CD4-positive, alpha-beta T cell treated with Interleukin-21 for 1 hour (primary cell): ENCODE measurements at regions not wholly inside any gene's neighbourhood (a gene's known extent, or its start where the extent isn't known, plus 50 kb on each side); places are given as distances from the start of the nearest gene placed in this dataset.
"Not testable (repeated sequence)": the region's sequence is repeated elsewhere in the genome, so short reads cannot be mapped to it uniquely, and the experiment has no call there.

Experiments used
- DNase-seq: peaks from one replicate; pipeline ENCODE4 v3.0.0-alpha.2; 2020

DNA sequence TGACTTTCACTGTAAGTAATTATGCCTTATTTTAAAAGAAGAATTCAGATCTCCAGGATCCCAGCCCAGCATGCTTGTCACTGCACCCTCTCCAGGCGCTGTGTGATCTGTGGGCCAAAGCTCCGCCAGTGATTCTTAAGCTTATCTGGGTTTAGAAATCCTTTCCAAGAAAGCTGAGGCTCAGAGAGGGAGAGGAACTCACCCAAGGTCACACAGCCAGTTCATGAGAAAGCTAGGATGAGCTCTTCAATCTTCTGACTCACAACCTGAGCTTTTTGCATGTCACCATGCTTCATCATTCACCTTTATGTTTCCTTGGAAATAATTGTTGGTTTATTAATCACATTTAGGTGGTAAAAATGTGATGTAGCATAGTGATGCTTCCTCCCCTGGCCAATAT lies 136.6 kb upstream of the HAND1 start:
- DNase-seq, result no peak

- DNase-seq, result no peak
Measured at GRCh38 chr5:154614125-154614524, 136.1 kb upstream of the HAND1 start.

GRCh38 chr5:154612666-154613065 lies 134.6 kb upstream of the HAND1 start:
- no peak for DNase-seq

GRCh38 chr5:154611341-154611767 lies 133.3 kb upstream of the HAND1 start:
- no peak for DNase-seq

DNA sequence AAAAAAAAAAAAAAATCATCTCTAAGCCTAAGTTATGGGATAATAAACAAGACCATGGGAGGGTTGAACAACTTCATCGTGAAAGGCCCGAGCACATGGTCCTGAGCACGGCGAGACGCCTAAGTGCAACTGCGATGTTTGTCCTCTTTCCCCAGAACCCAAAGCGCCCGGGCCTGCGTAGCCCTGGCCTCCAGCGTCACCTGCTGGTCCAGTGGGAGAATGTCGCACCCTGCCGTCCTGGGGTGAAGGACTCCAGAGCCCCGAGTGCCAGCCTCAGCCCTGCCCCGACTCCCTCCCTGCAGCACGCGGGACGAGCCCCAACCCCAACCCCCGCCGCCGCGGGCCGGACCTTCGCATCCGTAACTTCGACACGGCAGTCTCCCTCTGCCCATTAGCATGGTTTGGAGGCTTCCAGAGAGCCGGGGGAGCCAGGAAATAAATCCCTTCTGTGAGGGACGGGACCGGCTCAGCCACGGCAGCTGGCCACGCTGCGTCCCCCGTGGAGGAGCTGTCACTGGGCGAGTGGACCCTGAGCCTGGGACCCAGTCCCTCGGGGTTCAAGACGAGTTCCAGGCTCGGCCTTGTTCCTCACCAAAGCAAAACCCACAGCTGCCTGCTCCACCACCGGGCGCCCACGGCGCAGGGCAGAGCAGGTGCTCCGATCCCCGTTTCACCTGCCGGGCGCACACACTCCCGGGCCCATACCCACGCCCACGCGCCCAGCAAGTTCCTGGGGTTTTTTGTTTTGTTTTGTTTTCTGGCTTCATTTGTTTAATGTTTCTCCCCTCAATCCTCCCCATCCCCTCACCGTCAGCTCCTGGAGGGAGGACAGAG lies 132.5 kb upstream of the HAND1 start:
- peak; percentile 53 for DNase-seq

DNA sequence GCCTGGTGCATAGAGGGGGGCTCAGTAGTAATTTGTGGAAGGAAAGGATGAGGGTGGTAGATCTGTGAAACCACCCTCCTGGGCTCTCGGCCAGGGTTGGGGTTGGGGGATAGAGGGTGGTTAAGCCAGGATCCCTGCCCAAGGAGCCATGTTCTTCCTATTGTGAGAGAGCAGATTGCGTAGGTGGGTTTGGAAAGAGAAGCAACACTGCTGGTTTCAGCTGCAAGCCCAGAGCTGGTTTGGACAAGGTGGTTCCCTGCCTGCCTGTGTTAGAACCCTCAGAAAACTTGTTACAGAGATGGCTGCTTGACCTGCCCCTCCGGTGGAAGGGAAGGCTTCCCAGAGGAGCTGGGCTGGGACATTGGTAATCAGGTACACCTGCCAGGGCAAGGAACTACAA lies 131.2 kb upstream of the HAND1 start:
- DNase-seq, result no peak

GRCh38 chr5:154608531-154609011 lies 130.5 kb upstream of the HAND1 start:
- DNase-seq, result no peak

DNA sequence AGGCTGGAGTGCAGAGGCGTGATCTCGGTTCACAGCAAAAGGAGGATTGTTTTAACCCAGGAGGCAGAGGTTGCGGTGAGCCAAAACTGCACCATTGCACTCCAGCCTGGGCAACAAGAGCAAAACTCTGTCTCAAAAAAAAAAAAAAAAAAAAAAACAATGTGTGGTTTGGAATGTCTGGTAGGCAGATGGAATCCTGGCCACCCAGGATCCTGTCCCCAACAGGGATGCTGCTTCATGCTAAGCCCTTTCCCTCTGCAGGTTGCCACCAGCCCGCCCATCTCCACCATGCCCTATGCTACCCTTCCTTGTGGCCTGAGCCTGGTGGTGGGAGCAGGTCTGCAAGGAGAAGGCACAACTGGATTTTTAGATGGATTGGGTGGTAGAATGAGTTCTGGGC lies 129.7 kb upstream of the HAND1 start:
- DNase-seq, result no peak

GRCh38 chr5:154606246-154606645 lies 128.2 kb upstream of the HAND1 start:
- DNase-seq, result no peak

GRCh38 chr5:154603953-154604679 lies 126.1 kb upstream of the HAND1 start:
- DNase-seq, result no peak

GRCh38 chr5:154603485-154603884 lies 125.5 kb upstream of the HAND1 start:
- no peak for DNase-seq

GRCh38 chr5:154603011-154603410 lies 125.0 kb upstream of the HAND1 start:
- no peak for DNase-seq

- no peak for DNase-seq
Measured at GRCh38 chr5:154601014-154601413, 123.0 kb upstream of the HAND1 start.

DNA sequence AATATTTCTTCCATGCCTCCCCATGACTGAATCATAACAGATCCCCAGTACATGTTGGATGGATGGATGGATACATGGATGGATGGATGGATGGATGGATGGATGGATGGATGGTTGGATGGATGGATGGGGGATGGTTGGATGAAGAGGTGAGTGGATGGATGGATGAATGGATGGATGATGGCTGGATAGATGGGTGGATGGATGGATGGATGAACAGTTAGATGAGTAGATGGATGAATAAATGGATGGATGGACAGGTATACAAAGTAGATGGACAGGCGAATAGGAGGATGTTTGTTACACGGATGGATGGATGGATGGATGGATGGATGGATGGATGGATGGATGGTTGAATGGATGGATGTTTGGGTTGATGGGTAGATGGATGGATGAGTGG lies 120.0 kb upstream of the HAND1 start:
- no peak for DNase-seq

GRCh38 chr5:154596844-154597243 lies 118.8 kb upstream of the HAND1 start:
- not testable (repeated sequence) for DNase-seq

DNA sequence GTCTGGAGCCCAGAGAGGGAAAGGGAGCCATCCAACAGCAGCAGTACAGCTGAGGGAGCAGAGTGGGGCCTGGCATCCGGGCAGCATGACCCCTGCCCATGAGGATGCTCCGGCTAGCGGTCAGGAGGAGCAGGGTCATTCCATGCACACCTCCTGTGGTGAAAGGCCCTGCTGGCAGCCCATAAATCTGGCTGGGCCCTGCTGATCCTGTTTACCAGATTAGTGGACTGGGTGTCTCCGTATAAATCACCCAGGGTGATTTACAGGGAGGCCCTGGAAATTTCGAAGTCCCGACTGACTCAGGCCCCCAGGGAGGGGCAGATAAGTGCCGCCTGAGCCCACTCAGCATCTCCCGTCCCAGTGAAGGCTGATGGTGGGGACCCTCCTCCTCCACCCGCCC lies 117.6 kb upstream of the HAND1 start:
- DNase-seq, result no peak

DNA sequence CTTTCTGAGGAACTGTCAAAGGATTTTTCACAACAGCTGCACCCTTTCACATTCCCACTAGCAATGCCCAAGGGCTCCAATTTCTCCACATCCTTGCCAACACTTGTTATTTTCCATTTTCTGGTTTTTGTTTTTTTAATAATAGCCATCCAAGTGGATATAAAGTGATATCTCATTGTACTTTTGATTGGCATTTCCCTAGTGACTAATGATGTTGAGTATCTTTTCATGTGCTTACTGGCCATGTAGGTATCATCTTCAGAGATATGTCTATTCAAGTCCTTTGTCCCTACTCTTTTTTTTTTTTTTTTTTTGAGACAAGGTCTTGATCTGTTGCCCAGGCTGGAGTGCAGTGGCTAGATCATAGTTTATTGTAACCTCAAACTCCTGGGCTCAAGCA lies 115.8 kb upstream of the HAND1 start:
- DNase-seq, result no peak

GRCh38 chr5:154593071-154593470 lies 115.0 kb upstream of the HAND1 start:
- no peak for DNase-seq

- no peak for DNase-seq
Measured at GRCh38 chr5:154590093-154590724, 112.2 kb upstream of the HAND1 start.

DNA sequence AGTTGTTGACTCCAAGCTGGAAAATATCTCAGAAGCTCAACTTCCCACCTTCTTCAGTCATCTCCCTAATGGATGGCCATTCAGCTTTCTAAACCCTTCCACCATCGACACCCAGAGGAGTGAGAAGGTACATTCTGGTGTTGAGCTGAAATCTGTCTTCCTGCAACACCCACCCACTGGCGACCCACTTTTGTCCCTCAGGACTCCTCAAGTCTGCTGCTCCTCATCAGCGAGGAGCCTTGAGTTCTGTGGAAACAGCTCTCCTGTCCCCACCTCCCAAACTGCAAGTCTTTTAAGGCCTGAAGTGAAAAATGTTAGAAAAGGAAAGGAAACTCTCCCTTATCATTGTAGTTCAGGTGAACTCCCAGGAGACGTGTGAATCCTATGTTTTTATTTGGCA lies 111.5 kb upstream of the HAND1 start:
- DNase-seq, result no peak

DNA sequence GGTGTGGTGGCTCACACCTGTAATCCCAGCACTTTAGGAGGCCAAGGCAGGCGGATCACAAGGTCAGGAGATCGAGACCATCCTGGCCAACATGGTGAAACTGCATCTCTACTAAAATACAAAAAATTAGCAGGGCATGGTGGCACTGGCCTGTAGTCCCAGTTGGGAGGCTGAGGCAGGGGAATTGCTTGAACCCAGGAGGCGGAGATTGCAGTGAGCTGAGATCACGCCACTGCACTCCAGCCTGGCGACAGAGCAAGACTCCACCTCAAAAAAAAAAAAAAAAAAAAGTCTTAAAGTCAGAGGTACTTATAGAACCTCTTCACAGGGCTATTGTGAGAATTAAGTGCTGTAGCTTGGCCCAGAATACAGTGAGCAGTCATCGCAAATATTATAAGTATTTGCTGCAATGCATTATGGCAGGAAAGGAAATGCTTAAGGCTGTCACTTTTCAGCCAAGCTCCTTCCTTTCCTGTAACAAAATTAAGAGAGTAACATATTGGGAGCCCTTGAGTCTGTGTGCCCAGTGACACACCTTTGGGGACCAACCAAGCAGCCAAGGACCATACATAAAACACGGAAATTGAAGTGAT lies 110.9 kb upstream of the HAND1 start:
- not testable (repeated sequence) for DNase-seq

GRCh38 chr5:154588091-154588774 lies 110.2 kb upstream of the HAND1 start:
- no peak for DNase-seq
